WTC11 (cell line): ENCODE measurements at regions not wholly inside any gene's neighbourhood (a gene's known extent, or its start where the extent isn't known, plus 50 kb on each side); places are given as distances from the start of the nearest gene placed in this dataset.

Experiments
- ATAC-seq: fragments of 200-7000 bp; cut with Tn5 transposase; 2 replicates; pipeline ENCODE4 v1.10.0; 2021; ENCODE audit warnings: mild to moderate bottlenecking, moderate library complexity
- CTCF ChIA-PET: fragments of 300-600 bp; sonication (Branson Sonifier 250); formaldehyde crosslinking; loops from one replicate; lab custom pipeline; 2021; ENCODE audit warnings: antibody characterized with exemption; lab: Charles Lee
- POLR2A ChIA-PET: fragments of 350-600 bp; sonication (Branson Sonifier 250); formaldehyde crosslinking; loops from one replicate; lab custom pipeline; 2021; ENCODE audit warnings: antibody characterized with exemption; lab: Charles Lee
- DNase-seq: peaks from one replicate; pipeline ENCODE4 v3.0.0; 2021; ENCODE audit warnings: low spot score
- H3K27ac Mint-ChIP-seq: 2 replicates; pipeline ENCODE4 v1.8.0; 2021; ENCODE audit warnings: mixed read lengths
- H3K27me3 Mint-ChIP-seq: 2 replicates; pipeline ENCODE4 v1.8.0; 2021; ENCODE audit warnings: low read depth, mild to moderate bottlenecking, moderate library complexity, mixed read lengths
- H3K36me3 Mint-ChIP-seq: 2 replicates; pipeline ENCODE4 v1.8.0; 2021; ENCODE audit warnings: mixed read lengths
- H3K4me1 Mint-ChIP-seq: 2 replicates; pipeline ENCODE4 v1.8.0; 2022; ENCODE audit warnings: mixed read lengths
- H3K4me3 Mint-ChIP-seq: 2 replicates; pipeline ENCODE4 v1.8.0; 2021; ENCODE audit warnings: mild to moderate bottlenecking, moderate library complexity, mixed read lengths
- H3K9me3 Mint-ChIP-seq: 2 replicates; pipeline ENCODE4 v1.8.0; 2021; ENCODE audit warnings: mixed read lengths
- CREM ChIP-seq: sonication (generic); formaldehyde crosslinking; IDR thresholded peaks from 2 replicates; pipeline ENCODE4 v1.8.1; 2022; ENCODE audit warnings: mild to moderate bottlenecking, missing genetic modification reagents, moderate library complexity
- E2F1 ChIP-seq: sonication (generic); formaldehyde crosslinking; IDR thresholded peaks from 2 replicates; pipeline ENCODE4 v1.8.0; 2022; ENCODE audit warnings: mild to moderate bottlenecking, missing genetic modification reagents
- FOXK1 ChIP-seq: sonication (generic); formaldehyde crosslinking; IDR thresholded peaks from 2 replicates; pipeline ENCODE4 v1.8.0; 2022; ENCODE audit warnings: mild to moderate bottlenecking, moderate library complexity, missing genetic modification reagents
- FOXP1 ChIP-seq: sonication (generic); formaldehyde crosslinking; IDR thresholded peaks from 2 replicates; pipeline ENCODE4 v1.8.0; 2022; ENCODE audit warnings: missing genetic modification reagents, mild to moderate bottlenecking, moderate library complexity, borderline replicate concordance
- IRF2 ChIP-seq: sonication (generic); formaldehyde crosslinking; IDR thresholded peaks from 2 replicates; pipeline ENCODE4 v1.8.0; 2022; ENCODE audit warnings: low read depth, missing genetic modification reagents, borderline replicate concordance
- JUN ChIP-seq: sonication (generic); formaldehyde crosslinking; IDR thresholded peaks from 2 replicates; pipeline ENCODE4 v1.8.0; 2023; ENCODE audit warnings: mild to moderate bottlenecking, missing genetic modification reagents
- KAT7 ChIP-seq: sonication (generic); formaldehyde crosslinking; IDR thresholded peaks from 2 replicates; pipeline ENCODE4 v1.8.1; 2023; ENCODE audit warnings: missing genetic modification reagents, mild to moderate bottlenecking, borderline replicate concordance
- NFYB ChIP-seq: sonication (generic); formaldehyde crosslinking; conservative IDR thresholded peaks from 2 replicates; pipeline ENCODE4 v1.8.0; 2022; ENCODE audit warnings: low read depth, missing genetic modification reagents
- PRRX2 ChIP-seq: fragments of 250-450 bp; sonication (Bioruptor Pico); IDR thresholded peaks from 2 replicates; pipeline ENCODE4 v1.8.0; 2021; ENCODE audit warnings: mild to moderate bottlenecking
- TP53 ChIP-seq: sonication (generic); formaldehyde crosslinking; IDR thresholded peaks from 2 replicates; pipeline ENCODE4 v1.8.1; 2023; ENCODE audit warnings: mild to moderate bottlenecking, missing genetic modification reagents
- USF1 ChIP-seq: sonication (generic); formaldehyde crosslinking; IDR thresholded peaks from 2 replicates; pipeline ENCODE4 v1.8.0; 2022; ENCODE audit warnings: mild to moderate bottlenecking, missing genetic modification reagents
- USF2 ChIP-seq: sonication (generic); formaldehyde crosslinking; IDR thresholded peaks from 2 replicates; pipeline ENCODE4 v1.8.1; 2023; ENCODE audit warnings: mild to moderate bottlenecking, missing genetic modification reagents, moderate library complexity
- ZMAT4 ChIP-seq: fragments of 250-450 bp; sonication (Bioruptor Pico); IDR thresholded peaks from 2 replicates; pipeline ENCODE4 v1.9.0; 2021; ENCODE audit warnings: mild to moderate bottlenecking
- ZNF138 ChIP-seq: sonication (generic); formaldehyde crosslinking; conservative IDR thresholded peaks from 2 replicates; pipeline ENCODE4 v1.8.1; 2022; ENCODE audit warnings: mild to moderate bottlenecking, moderate library complexity, missing genetic modification reagents
- ZNF425 ChIP-seq: fragments of 250-450 bp; sonication (Bioruptor Pico); conservative IDR thresholded peaks from 2 replicates; pipeline ENCODE4 v1.9.0; 2021; ENCODE audit warnings: mild to moderate bottlenecking
- ZNF512 ChIP-seq: sonication (generic); formaldehyde crosslinking; IDR thresholded peaks from 2 replicates; pipeline ENCODE4 v1.8.1; 2022; ENCODE audit warnings: missing genetic modification reagents, borderline replicate concordance
- TF ChIP-seq, protein P1 (sequence below): sonication (generic); formaldehyde crosslinking; IDR thresholded peaks from 2 replicates; pipeline ENCODE4 v1.8.1; 2022; ENCODE audit warnings: low read depth, missing genetic modification reagents, borderline replicate concordance
- TF ChIP-seq, protein P2 (sequence below): sonication (generic); formaldehyde crosslinking; IDR thresholded peaks from 2 replicates; pipeline ENCODE4 v1.8.0; 2023; ENCODE audit warnings: missing genetic modification reagents
- TF ChIP-seq, protein P3 (sequence below): sonication (generic); formaldehyde crosslinking; IDR thresholded peaks from 2 replicates; pipeline ENCODE4 v1.8.1; 2023; ENCODE audit warnings: mild to moderate bottlenecking, missing genetic modification reagents
- TF ChIP-seq, protein P4 (sequence below): sonication (generic); formaldehyde crosslinking; IDR thresholded peaks from 2 replicates; pipeline ENCODE4 v1.8.1; 2023; ENCODE audit warnings: mild to moderate bottlenecking, moderate library complexity, missing genetic modification reagents

- TF ChIP-seq ZNF425 (CRISPR knock-in tag): no peak
- TF ChIP-seq E2F1 (CRISPR knock-in tag): no peak
- no peak for TF ChIP-seq NFYB (CRISPR knock-in tag)
- no peak for TF ChIP-seq IRF2
- no peak for TF ChIP-seq CREM (CRISPR knock-in tag)
- TF ChIP-seq, protein P1, sequence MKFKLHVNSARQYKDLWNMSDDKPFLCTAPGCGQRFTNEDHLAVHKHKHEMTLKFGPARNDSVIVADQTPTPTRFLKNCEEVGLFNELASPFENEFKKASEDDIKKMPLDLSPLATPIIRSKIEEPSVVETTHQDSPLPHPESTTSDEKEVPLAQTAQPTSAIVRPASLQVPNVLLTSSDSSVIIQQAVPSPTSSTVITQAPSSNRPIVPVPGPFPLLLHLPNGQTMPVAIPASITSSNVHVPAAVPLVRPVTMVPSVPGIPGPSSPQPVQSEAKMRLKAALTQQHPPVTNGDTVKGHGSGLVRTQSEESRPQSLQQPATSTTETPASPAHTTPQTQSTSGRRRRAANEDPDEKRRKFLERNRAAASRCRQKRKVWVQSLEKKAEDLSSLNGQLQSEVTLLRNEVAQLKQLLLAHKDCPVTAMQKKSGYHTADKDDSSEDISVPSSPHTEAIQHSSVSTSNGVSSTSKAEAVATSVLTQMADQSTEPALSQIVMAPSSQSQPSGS (CRISPR knock-in tag): no peak
These were observed 258.0 kb upstream of the SMARCA2 start (continued) for GRCh38 chr9:1757186-1757585.

DNA sequence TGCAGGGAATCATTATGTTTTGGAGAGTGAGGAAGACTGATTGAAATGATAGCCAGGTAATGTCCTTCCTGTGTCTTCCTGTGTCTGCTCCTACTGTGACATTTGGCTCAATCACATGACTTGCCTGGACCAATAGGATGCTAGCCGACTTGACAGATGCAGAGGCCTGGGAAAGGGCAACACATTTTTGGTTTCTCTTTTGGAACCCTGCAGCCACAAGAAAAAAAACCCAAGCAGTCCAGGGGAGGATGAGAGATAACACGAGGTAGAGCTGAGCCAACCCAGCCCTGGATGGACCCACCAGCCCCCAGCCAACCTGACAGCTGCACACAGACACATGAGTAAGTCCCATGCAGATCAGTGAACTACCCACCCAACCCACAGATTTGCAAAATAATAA is 256.1 kb upstream of the SMARCA2 start:
- Mint-ChIP-seq H3K27ac (no peak overlapping the region), H3K9me3 (0 out of 2 replicates have a peak, but pooled peaks cover 5% of the 10 kb centered on the region), H3K36me3 (no peaks in the 10 kb centered on the region), H3K27me3 (peaks cover 4% of the 10 kb centered on the region; the same call in 1 of the 2 replicates), H3K4me1 (peaks cover 9% of the 10 kb centered on the region), H3K4me3 (no peak overlapping the region)
- peak; percentile 22 for ATAC-seq
- POLR2A ChIA-PET: no interaction called here
- CTCF ChIA-PET: no interaction called here
- no peak for DNase-seq
- TF ChIP-seq USF2 (CRISPR knock-in tag) (peak; percentile 53), ZNF512 (CRISPR knock-in tag) (no peak), KAT7 (CRISPR knock-in tag) (no peak), USF1 (CRISPR knock-in tag) (0 out of 2 replicates have a peak, but pooled peaks have one; percentile 23)
- TF ChIP-seq, protein P2, sequence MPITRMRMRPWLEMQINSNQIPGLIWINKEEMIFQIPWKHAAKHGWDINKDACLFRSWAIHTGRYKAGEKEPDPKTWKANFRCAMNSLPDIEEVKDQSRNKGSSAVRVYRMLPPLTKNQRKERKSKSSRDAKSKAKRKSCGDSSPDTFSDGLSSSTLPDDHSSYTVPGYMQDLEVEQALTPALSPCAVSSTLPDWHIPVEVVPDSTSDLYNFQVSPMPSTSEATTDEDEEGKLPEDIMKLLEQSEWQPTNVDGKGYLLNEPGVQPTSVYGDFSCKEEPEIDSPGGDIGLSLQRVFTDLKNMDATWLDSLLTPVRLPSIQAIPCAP (CRISPR knock-in tag): no peak

DNA sequence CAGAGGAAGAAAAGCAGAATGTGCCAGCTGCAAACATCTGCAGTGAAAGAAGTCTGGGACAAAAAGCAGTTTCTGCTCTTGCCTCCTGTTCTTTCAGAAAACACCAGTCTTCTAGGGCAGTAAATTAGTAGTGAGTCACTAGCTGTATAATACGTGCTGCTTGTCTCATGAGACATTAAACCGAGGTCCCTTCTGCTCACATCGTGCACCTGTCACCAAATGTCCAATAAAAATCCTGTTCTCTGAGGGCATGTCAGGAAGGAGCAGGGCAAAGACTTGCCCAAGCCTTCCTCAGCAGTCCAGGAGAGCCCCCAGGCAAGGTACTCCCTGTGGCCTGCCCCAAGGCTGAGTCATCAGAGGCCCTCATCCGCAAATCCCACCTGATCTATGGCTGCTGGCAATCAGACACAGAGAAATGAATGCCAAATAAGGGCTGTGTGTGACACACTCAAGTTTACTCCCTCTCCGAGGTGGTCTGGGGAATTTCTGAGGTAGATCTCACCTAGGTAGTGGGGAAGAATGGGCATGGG is 255.3 kb upstream of the SMARCA2 start:
- DNase-seq: no peak
- CTCF ChIA-PET: no interaction called here
- Mint-ChIP-seq H3K36me3 (no peaks in the 10 kb centered on the region), H3K27me3 (peaks cover 4% of the 10 kb centered on the region; the same call in 1 of the 2 replicates), H3K4me1 (peaks cover 9% of the 10 kb centered on the region), H3K27ac (no peak overlapping the region), H3K4me3 (no peak overlapping the region), H3K9me3 (0 out of 2 replicates have a peak, but pooled peaks cover 5% of the 10 kb centered on the region)
- peak; percentile 79 for ATAC-seq
- POLR2A ChIA-PET: no interaction called here
- TF ChIP-seq ZNF138 (CRISPR knock-in tag) (no peak), ZMAT4 (no peak), NFYB (CRISPR knock-in tag) (no peak), PRRX2 (CRISPR knock-in tag) (no peak), JUN (no peak), TP53 (CRISPR knock-in tag) (no peak), FOXK1 (CRISPR knock-in tag) (no peak), FOXP1 (CRISPR knock-in tag) (no peak)
- TF ChIP-seq, protein P3, sequence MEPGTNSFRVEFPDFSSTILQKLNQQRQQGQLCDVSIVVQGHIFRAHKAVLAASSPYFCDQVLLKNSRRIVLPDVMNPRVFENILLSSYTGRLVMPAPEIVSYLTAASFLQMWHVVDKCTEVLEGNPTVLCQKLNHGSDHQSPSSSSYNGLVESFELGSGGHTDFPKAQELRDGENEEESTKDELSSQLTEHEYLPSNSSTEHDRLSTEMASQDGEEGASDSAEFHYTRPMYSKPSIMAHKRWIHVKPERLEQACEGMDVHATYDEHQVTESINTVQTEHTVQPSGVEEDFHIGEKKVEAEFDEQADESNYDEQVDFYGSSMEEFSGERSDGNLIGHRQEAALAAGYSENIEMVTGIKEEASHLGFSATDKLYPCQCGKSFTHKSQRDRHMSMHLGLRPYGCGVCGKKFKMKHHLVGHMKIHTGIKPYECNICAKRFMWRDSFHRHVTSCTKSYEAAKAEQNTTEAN (CRISPR knock-in tag): no peak
- TF ChIP-seq, protein P4, sequence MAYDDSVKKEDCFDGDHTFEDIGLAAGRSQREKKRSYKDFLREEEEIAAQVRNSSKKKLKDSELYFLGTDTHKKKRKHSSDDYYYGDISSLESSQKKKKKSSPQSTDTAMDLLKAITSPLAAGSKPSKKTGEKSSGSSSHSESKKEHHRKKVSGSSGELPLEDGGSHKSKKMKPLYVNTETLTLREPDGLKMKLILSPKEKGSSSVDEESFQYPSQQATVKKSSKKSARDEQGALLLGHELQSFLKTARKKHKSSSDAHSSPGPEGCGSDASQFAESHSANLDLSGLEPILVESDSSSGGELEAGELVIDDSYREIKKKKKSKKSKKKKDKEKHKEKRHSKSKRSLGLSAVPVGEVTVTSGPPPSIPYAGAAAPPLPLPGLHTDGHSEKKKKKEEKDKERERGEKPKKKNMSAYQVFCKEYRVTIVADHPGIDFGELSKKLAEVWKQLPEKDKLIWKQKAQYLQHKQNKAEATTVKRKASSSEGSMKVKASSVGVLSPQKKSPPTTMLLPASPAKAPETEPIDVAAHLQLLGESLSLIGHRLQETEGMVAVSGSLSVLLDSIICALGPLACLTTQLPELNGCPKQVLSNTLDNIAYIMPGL: no peak
